ENCODE measurements at regions not wholly inside any gene's neighbourhood (a gene's known extent, or its start where the extent isn't known, plus 50 kb on each side); places are given as distances from the start of the nearest gene placed in this dataset.
"Not testable (repeated sequence)": the region's sequence is repeated elsewhere in the genome, so short reads cannot be mapped to it uniquely, and the experiment has no call there.

- no peaks in the 10 kb centered on the region for H4K20me1 ChIP-seq (ENCODE audit: insufficient read depth, poor library complexity, severe bottlenecking)
- no peaks in the 10 kb centered on the region for H3K9me2 ChIP-seq (replicated peaks; ENCODE audit: insufficient read depth)
- no peaks in the 10 kb centered on the region for H3K4me1 ChIP-seq (ENCODE audit: insufficient read depth)
- DNase-seq (ENCODE audit: low spot score): no peak
- H3K4me3 ChIP-seq: no peak overlapping the region
- no peak overlapping the region for H3K27ac ChIP-seq
- H3K9me3 ChIP-seq (ENCODE audit: low read depth): no peaks in the 10 kb centered on the region
- WGBS (ENCODE audit: low lambda C conversion rate, missing lambda C conversion rate): 93% methylated on average over 1 of the region's 1 CpG
- H3K27me3 ChIP-seq: no peaks in the 10 kb centered on the region
- H3K79me2 ChIP-seq: no peaks in the 10 kb centered on the region
- TF ChIP-seq CTCF (IDR thresholded peaks at IDR 0.05; ENCODE audit: poor library complexity) (no peak), EZH2 (IDR thresholded peaks at IDR 0.05; ENCODE audit: borderline replicate concordance) (no peak), EZH2phosphoT487 (IDR thresholded peaks at IDR 0.05; ENCODE audit: low read depth, severe bottlenecking, unreplicated experiment) (no peak)
- H3K4me2 ChIP-seq: no peak overlapping the region
- H3K36me3 ChIP-seq (replicated peaks; ENCODE audit: insufficient read depth, low read depth): no peaks in the 10 kb centered on the region
- H2AFZ ChIP-seq: no peak overlapping the region
These were observed 278.7 kb upstream of the PRICKLE1 start for GRCh38 chr12:42868291-42868690.

- no peaks in the 10 kb centered on the region for H3K4me1 ChIP-seq (ENCODE audit: insufficient read depth)
- no peaks in the 10 kb centered on the region for H3K9me3 ChIP-seq (ENCODE audit: low read depth)
- 79% methylated on average over 3 of the region's 3 CpGs for WGBS (ENCODE audit: low lambda C conversion rate, missing lambda C conversion rate)
- no peak overlapping the region for H2AFZ ChIP-seq
- TF ChIP-seq EZH2 (IDR thresholded peaks at IDR 0.05; ENCODE audit: borderline replicate concordance): no peak
- TF ChIP-seq EZH2phosphoT487 (IDR thresholded peaks at IDR 0.05; ENCODE audit: low read depth, severe bottlenecking, unreplicated experiment): no peak
- no peak for TF ChIP-seq CTCF (IDR thresholded peaks at IDR 0.05; ENCODE audit: poor library complexity)
- H4K20me1 ChIP-seq (ENCODE audit: insufficient read depth, poor library complexity, severe bottlenecking): no peaks in the 10 kb centered on the region
- H3K36me3 ChIP-seq (replicated peaks; ENCODE audit: insufficient read depth, low read depth): no peaks in the 10 kb centered on the region
- no peak overlapping the region for H3K4me3 ChIP-seq
- H3K27me3 ChIP-seq: no peaks in the 10 kb centered on the region
- no peaks in the 10 kb centered on the region for H3K79me2 ChIP-seq
- H3K4me2 ChIP-seq: no peak overlapping the region
- no peak overlapping the region for H3K27ac ChIP-seq
- H3K9me2 ChIP-seq (replicated peaks; ENCODE audit: insufficient read depth): no peaks in the 10 kb centered on the region
- DNase-seq (ENCODE audit: low spot score): no peak
These were observed 275.7 kb upstream of the PRICKLE1 start for GRCh38 chr12:42865282-42865681.

- TF ChIP-seq EZH2phosphoT487 (IDR thresholded peaks at IDR 0.05; ENCODE audit: low read depth, severe bottlenecking, unreplicated experiment): no peak
- no peak for TF ChIP-seq EZH2 (IDR thresholded peaks at IDR 0.05; ENCODE audit: borderline replicate concordance)
- no peak for TF ChIP-seq CTCF (IDR thresholded peaks at IDR 0.05; ENCODE audit: poor library complexity)
- H4K20me1 ChIP-seq (ENCODE audit: insufficient read depth, poor library complexity, severe bottlenecking): no peaks in the 10 kb centered on the region
- no peak overlapping the region for H3K4me3 ChIP-seq
- 92% methylated on average over 2 of the region's 2 CpGs for WGBS (ENCODE audit: low lambda C conversion rate, missing lambda C conversion rate)
- no peaks in the 10 kb centered on the region for H3K27me3 ChIP-seq
- no peak overlapping the region for H3K27ac ChIP-seq
- DNase-seq (ENCODE audit: low spot score): no peak
- no peak overlapping the region for H2AFZ ChIP-seq
- H3K4me2 ChIP-seq: no peak overlapping the region
- no peaks in the 10 kb centered on the region for H3K79me2 ChIP-seq
- no peaks in the 10 kb centered on the region for H3K36me3 ChIP-seq (replicated peaks; ENCODE audit: insufficient read depth, low read depth)
- no peaks in the 10 kb centered on the region for H3K4me1 ChIP-seq (ENCODE audit: insufficient read depth)
- H3K9me2 ChIP-seq (replicated peaks; ENCODE audit: insufficient read depth): no peaks in the 10 kb centered on the region
- H3K9me3 ChIP-seq (ENCODE audit: low read depth): no peaks in the 10 kb centered on the region
These were observed 272.5 kb upstream of the PRICKLE1 start for GRCh38 chr12:42862055-42862454.

GRCh38 chr12:42860331-42860730 is 270.8 kb upstream of the PRICKLE1 start:
- H3K36me3 ChIP-seq (replicated peaks; ENCODE audit: insufficient read depth, low read depth); H3K9me3 ChIP-seq (ENCODE audit: low read depth); H3K9me2 ChIP-seq (replicated peaks; ENCODE audit: insufficient read depth); H2AFZ ChIP-seq; H3K4me3 ChIP-seq; DNase-seq (ENCODE audit: low spot score); H3K4me1 ChIP-seq (ENCODE audit: insufficient read depth); H3K27me3 ChIP-seq; H3K27ac ChIP-seq; H3K4me2 ChIP-seq; H4K20me1 ChIP-seq (ENCODE audit: insufficient read depth, poor library complexity, severe bottlenecking); H3K79me2 ChIP-seq: not testable (repeated sequence)
